ENCODE measurements at regions not wholly inside any gene's neighbourhood (a gene's known extent, or its start where the extent isn't known, plus 50 kb on each side); places are given as distances from the start of the nearest gene placed in this dataset.
A peak's percentile ranks its signal among the peaks of the same experiment; 100 is the strongest.
"Not testable (repeated sequence)": the region's sequence is repeated elsewhere in the genome, so short reads cannot be mapped to it uniquely, and the experiment has no call there.

DNA sequence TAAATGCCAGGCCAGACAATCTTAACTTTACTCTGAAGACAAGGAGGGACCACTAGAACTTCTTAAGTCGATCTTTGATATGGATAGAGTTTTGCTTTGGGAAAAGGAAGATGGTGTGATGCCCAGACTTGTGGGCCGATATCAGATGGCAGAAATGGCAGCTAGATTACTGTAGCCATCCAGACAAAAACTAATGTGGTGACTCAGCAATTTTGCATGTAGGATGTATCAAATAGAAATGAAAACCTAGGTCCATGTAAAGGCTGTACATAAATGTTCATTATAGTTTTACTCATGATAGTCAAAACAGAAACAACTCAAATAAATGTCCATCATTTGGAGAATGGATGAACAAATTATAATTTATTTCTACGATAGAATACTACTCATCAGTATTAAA, 121.5 kb downstream of the APIP start:
- no peak for DNase-seq

- no peak for DNase-seq
Measured at GRCh38 chr11:34793666-34794065, 122.5 kb downstream of the APIP start.

GRCh38 chr11:34792814-34793258, 123.3 kb downstream of the APIP start:
- peak in 1 of 3 donors; percentile 3 for DNase-seq

GRCh38 chr11:34791780-34792542, 124.2 kb downstream of the APIP start:
- no peak for DNase-seq

GRCh38 chr11:34790620-34791019, 125.6 kb downstream of the APIP start:
- no peak for DNase-seq

GRCh38 chr11:34789196-34789834, 126.9 kb downstream of the APIP start:
- DNase-seq = no peak

- no peak for DNase-seq
Measured at GRCh38 chr11:34788642-34789041, 127.5 kb downstream of the APIP start.

- no peak for DNase-seq
Measured at GRCh38 chr11:34787895-34788294, 128.3 kb downstream of the APIP start.

DNA sequence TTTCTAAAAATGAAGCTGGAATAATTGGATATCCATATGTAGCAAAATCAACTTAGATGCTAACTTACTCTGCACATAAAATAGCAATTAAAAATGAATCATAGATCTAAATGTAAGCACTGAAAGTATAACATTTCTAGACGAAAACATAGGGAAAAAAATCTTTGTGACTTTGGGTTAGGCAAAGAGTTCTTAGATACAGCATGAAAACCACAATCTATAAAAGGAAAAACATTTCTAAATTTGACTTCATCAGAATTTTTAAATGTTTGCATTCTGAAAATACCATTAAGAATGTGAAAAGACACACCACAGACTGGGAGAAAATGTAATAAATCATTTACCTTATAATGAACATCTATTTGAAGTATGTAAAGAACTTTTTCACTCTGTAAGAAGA, 128.8 kb downstream of the APIP start:
- no peak for DNase-seq

DNA sequence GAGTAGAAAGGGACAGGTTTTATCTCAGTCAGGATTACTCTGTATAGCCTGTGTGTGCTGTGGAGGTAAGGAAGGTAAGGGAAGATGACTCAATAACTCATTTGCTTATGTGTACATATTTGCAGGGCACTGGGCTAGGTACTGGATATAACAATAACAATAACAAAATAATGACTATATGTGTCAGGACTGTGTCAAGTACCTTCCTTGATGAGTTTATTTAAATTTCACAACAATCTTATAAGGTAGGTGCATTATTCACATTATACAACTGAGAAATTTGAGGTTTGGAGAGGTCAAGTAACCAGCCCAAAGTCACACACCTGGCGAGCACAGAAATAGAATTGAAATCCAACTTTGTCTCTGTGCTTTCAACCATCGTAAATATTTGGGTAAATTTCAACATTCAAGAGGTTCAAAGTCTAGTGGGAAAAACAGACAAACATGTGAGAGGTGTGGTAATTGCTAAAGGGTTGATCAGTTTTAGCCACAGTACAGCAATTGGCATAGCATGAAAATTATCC, 131.8 kb downstream of the APIP start:
- DNase-seq = no peak

- no peak for DNase-seq
Measured at GRCh38 chr11:34783816-34784317, 132.3 kb downstream of the APIP start.

DNA sequence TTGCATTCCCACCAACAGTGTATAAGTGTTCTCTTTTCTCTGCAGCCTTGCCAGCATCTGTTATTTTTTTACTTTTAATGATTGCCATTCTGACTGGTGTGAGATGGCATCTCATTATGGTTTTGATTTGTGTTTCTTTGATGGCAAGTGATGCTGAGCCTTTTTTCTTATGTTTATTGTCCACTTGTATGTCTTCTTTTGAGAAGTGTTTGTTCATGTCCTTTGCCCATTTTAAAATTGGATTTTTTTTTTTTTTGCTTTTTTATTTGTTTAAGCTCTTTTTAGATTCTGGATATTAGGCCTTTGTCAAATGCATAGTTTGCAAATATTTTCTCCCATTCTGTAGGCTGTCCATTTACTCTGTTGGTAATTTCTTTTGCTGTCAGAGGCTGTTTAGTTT, 134.4 kb downstream of the APIP start:
- not testable (repeated sequence) for DNase-seq

GRCh38 chr11:34775417-34775888, 140.7 kb downstream of the APIP start:
- no peak for DNase-seq

DNA sequence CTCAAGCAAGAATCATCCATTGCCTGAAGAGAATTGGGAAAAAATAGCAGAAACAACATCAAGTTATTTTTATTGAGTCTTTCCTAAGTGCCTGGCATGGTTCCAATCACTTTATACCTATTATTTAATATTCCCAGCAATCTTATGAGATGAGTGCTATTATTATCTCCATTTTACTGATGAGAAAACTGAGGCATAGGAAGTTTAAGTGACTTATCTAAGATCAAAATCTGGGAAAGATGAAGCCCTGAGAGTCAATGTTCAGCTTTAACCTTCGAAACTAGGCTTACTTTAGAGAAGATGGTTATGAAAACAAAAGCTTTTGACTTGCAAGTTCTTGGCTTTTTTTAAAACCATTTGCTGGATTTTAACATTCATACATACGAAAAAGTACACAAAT, 141.6 kb downstream of the APIP start:
- no peak for DNase-seq

DNA sequence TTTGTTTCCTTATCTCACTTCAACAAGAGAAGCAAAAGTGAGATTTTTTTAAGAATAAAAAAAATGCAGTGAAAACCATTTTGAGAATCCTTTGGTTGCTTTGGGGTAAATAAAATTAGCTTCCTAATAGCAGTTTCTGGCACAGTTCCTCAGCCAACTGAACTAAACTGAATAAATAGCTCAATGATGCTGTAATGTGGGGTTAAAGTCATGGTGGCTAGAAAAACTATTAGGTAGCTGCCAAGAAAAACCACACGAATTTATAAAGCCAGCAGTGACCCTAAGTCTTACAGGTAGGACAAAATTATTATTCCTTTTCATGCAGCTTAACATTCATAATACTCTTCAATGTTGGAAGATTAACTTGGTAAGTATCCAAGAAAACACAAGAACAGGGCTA, 142.4 kb downstream of the APIP start:
- peak in 1 of 3 donors; percentile 28 for DNase-seq

GRCh38 chr11:34773211-34773610, 143.0 kb downstream of the APIP start:
- DNase-seq = no peak

DNA sequence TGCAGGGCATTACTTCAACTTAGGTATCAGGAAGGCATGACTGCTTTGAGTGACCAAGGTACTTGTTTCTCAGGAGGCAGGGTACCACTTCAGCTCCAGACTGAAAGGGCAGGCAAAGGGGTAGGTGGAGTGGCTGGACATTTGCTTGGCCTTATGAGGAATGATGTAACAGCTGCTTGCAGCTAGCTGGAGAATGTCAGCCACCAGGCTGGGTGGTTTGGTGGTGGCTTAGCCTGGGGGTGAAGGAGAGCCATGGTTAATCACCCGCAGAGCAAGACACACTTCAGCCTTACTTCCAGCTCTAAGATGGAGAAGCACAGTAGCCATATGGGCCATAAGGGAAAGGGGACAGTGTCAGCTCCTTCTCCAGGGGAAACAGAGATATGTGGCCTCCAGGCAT, 146.1 kb downstream of the APIP start:
- DNase-seq = no peak

DNA sequence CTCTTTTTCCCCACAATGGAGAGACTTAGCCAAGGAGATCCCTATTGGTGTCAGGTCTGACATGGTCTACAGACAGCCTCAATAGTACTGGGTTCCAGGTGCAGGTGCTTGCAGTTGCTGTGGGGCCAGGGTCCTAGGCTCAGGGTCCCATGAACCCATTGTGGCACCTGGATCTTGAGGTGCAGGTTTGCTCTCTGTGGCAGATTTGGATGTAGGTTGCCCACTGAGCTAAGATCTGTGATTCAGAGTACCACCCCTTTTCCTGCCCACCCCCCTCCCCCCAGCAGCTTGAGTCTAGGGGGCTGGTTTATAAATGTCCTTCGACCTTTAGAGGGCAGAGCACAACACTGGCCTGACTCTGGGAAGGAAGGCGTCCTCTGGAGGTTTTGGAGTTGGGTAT, 147.0 kb downstream of the APIP start:
- no peak for DNase-seq

DNA sequence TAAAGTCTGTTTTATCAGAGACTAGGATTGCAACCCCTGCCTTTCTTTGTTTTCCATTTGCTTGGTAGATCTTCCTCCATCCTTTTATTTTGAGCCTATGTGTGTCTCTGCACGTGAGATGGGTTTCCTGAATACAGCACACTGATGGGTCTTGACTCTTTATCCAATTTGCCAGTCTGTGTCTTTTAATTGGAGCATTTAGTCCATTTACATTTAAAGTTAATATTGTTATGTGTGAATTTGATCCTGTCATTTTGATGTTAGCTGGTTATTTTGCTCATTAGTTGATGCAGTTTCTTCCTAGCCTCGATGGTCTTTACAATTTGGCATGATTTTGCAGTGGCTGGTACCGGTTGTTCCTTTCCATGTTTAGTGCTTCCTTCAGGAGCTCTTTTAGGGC, 141.7 kb downstream of the EHF start:
- DNase-seq = not testable (repeated sequence)

DNA sequence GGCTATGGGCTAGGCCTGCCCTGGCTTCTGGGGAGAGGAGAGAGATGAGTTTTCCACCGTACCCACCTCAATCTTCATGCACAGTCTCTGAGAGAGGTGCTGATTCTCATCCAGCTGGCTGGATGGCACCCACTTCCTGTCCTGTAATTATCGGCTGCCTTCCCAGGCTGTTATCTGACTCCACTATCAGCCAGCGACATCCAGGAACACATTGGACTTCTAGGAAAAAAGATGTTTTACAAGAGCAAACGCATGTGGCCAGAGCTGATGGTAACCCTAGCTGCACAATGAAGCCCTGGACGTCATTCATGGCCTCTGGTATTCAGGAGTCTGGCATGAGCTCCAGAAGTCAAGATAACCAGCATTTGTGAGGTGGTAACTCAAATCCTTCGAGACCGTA, 137.4 kb downstream of the EHF start:
- no peak for DNase-seq

DNA sequence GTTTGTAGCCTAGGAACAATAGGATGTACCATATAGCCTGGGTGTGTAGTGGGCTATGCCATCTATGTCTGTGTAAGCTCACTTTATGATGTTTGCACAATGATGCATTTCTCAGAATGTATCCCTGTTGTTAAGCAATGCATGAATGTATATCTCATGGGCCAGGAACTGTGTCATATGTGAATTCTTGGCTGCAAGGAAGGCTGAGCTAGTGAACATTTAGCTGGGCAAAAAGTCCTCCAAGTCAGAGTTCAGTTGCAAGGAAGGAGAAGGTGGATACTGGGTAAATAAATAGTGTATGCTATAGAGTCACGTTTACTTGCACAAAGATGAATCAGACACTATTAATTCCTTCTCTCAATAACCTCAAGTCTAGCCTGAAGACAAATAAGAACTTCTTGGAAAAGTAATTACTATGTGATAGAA, 136.1 kb downstream of the EHF start:
- DNase-seq = no peak

GRCh38 chr11:34756591-34756990, 135.7 kb downstream of the EHF start:
- no peak for DNase-seq

GRCh38 chr11:34755671-34756070, 134.8 kb downstream of the EHF start:
- no peak for DNase-seq
